ENCODE measurements at regions not wholly inside any gene's neighbourhood (a gene's known extent, or its start where the extent isn't known, plus 50 kb on each side); places are given as distances from the start of the nearest gene placed in this dataset.

GRCh38 chr2:156792242-156792840, 356.2 kb downstream of the GPD2 start:
- TF ChIP-seq EZH2phosphoT487 (conservative IDR thresholded peaks at IDR 0.05; ENCODE audit: low read length), result no peak
- no peak for TF ChIP-seq CTCF (IDR thresholded peaks at IDR 0.05; ENCODE audit: insufficient read depth, low read length, poor library complexity, severe bottlenecking)

Measured in SU-DHL-6 (cell line).